GM13977 (cell line): ENCODE measurements at regions not wholly inside any gene's neighbourhood (a gene's known extent, or its start where the extent isn't known, plus 50 kb on each side); places are given as distances from the start of the nearest gene placed in this dataset.
"Not testable (repeated sequence)": the region's sequence is repeated elsewhere in the genome, so short reads cannot be mapped to it uniquely, and the experiment has no call there.

Experiments
- DNase-seq: peaks from one replicate; pipeline ENCODE4 v3.0.0; 2012; ENCODE audit warnings: low spot score
- CTCF ChIP-seq: IDR thresholded peaks from 2 replicates; pipeline ENCODE4 v1.5.1; 2012; ENCODE audit warnings: mild to moderate bottlenecking, control low read depth; ENCODE audit not compliant: insufficient read depth; ENCODE audit errors: extremely low read depth, missing control alignments
- in situ Hi-C: fragments of 300-500 bp; cut with MboI; formaldehyde crosslinking; loops from one replicate; pipeline ENCODE4 v1.12.0; 2022; ENCODE audit warnings: low sequenced_read_pairs, low pct_unique_long_range_greater_than_20kb, mixed read lengths, inconsistent platforms; ENCODE audit not compliant: unreplicated experiment

GRCh38 chr2:179336782-179337534, 72.3 kb upstream of the SESTD1 start:
- TF ChIP-seq CTCF: no peak
- in situ Hi-C loops: no loop called here
- DNase-seq: no peak

GRCh38 chr2:179335732-179336131, 71.1 kb upstream of the SESTD1 start:
- in situ Hi-C loops: no loop called here
- no peak for DNase-seq
- TF ChIP-seq CTCF: no peak

GRCh38 chr2:179332903-179333302, 68.3 kb upstream of the SESTD1 start:
- DNase-seq: no peak
- TF ChIP-seq CTCF: no peak

GRCh38 chr2:179331061-179331460, 66.4 kb upstream of the SESTD1 start:
- DNase-seq: no peak
- TF ChIP-seq CTCF: no peak
- in situ Hi-C loops: no loop called here

More at GRCh38 chr2:179332903-179333302, 68.3 kb upstream of the SESTD1 start:
- in situ Hi-C loops: no loop called here

- DNase-seq: no peak
- no peak for TF ChIP-seq CTCF
- in situ Hi-C loops: no loop called here
These were observed 57.7 kb upstream of the SESTD1 start for GRCh38 chr2:179322289-179322688.

- DNase-seq, in situ Hi-C loops: not testable (repeated sequence)
These were observed 56.4 kb upstream of the SESTD1 start for GRCh38 chr2:179321034-179321433.

- in situ Hi-C loops, DNase-seq: not testable (repeated sequence)
These were observed 50.1 kb upstream of the SESTD1 start for GRCh38 chr2:179314729-179315128.
